Skeletal muscle satellite cell (primary cell): ENCODE measurements at regions not wholly inside any gene's neighbourhood (a gene's known extent, or its start where the extent isn't known, plus 50 kb on each side); places are given as distances from the start of the nearest gene placed in this dataset.
"Not testable (repeated sequence)": the region's sequence is repeated elsewhere in the genome, so short reads cannot be mapped to it uniquely, and the experiment has no call there.

Experiments
- H3K27me3 ChIP-seq: 2 replicates; pipeline ENCODE4 v1.7.0; 2013; ENCODE audit warnings: low read length; ENCODE audit not compliant: control insufficient read depth, insufficient read depth
- H3K36me3 ChIP-seq: 2 replicates; pipeline ENCODE4 v1.7.0; 2013; ENCODE audit warnings: mild to moderate bottlenecking, control low read depth, low read length; ENCODE audit not compliant: insufficient read depth
- H3K4me1 ChIP-seq: 2 replicates; pipeline ENCODE4 v1.7.0; 2013; ENCODE audit warnings: low read length; ENCODE audit not compliant: control insufficient read depth, insufficient read depth
- H3K4me2 ChIP-seq: 2 replicates; pipeline ENCODE4 v1.7.0; 2013; ENCODE audit warnings: mild to moderate bottlenecking, low read length
- H3K4me3 ChIP-seq: 2 replicates; pipeline ENCODE4 v1.7.0; 2013; ENCODE audit warnings: low read length
- H3K9ac ChIP-seq: 2 replicates; pipeline ENCODE4 v1.7.0; 2013; ENCODE audit warnings: mild to moderate bottlenecking, low read depth, low read length, moderate library complexity
- H3K9me3 ChIP-seq: replicated peaks from 2 replicates; pipeline ENCODE4 v1.7.0; 2013; ENCODE audit warnings: mild to moderate bottlenecking, control low read depth, low read length

DNA sequence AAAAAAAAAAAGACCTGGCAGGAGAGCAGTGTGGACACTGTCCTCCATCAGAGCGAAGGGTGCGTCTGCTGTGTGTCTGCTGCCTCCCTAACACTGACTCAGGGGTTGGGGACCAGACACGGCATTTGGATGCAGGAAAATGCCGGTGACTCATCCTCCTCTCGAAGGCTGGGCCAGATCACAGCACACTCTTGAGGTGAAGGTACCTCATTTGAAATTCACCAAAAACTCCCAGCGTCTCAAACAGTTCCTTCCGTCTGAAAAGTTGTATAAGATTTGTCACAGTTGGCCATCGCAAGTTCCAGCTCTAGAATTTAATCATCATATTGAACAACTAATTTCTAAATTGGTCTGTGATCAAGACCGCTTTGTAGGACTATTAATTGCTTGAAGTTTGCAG lies 118.1 kb upstream of the LYZL2 start:
- H3K9ac ChIP-seq, result no peak overlapping the region
- no peak overlapping the region for H3K4me3 ChIP-seq
- H3K27me3 ChIP-seq, result no peaks in the 10 kb centered on the region
- H3K36me3 ChIP-seq, result no peaks in the 10 kb centered on the region
- peaks cover 16% of the 10 kb centered on the region for H3K4me1 ChIP-seq
- no peaks in the 10 kb centered on the region for H3K9me3 ChIP-seq
- no peak overlapping the region for H3K4me2 ChIP-seq

GRCh38 chr10:30745953-30746352 lies 116.4 kb upstream of the LYZL2 start:
- Histone ChIP-seq H3K9me3 (no peaks in the 10 kb centered on the region), H3K36me3 (no peaks in the 10 kb centered on the region), H3K4me1 (no peaks in the 10 kb centered on the region), H3K4me3 (no peak overlapping the region), H3K9ac (no peak overlapping the region), H3K27me3 (no peaks in the 10 kb centered on the region), H3K4me2 (no peak overlapping the region)

DNA sequence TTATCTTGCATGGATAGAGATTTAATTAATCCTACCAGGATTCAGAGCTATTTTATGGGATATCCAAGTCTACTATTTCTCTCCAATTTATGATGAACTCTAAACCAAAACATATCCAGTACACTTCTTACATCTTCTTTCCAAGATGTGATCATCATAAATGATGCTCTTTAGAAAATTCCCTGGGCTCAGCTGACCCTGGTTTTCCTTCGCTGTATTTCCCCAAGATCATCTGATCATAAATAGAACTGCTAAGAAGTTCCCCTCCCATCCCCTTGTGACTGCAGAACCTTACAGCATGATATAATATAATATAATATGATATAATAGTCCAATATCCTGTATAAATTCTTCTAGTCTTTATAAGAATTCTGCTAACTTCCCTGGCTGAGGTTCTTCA lies 114.6 kb upstream of the LYZL2 start:
- H3K9ac ChIP-seq, result no peak overlapping the region
- H3K4me1 ChIP-seq, result no peaks in the 10 kb centered on the region
- no peaks in the 10 kb centered on the region for H3K9me3 ChIP-seq
- no peak overlapping the region for H3K4me2 ChIP-seq
- no peak overlapping the region for H3K4me3 ChIP-seq
- no peaks in the 10 kb centered on the region for H3K36me3 ChIP-seq
- H3K27me3 ChIP-seq, result no peaks in the 10 kb centered on the region

DNA sequence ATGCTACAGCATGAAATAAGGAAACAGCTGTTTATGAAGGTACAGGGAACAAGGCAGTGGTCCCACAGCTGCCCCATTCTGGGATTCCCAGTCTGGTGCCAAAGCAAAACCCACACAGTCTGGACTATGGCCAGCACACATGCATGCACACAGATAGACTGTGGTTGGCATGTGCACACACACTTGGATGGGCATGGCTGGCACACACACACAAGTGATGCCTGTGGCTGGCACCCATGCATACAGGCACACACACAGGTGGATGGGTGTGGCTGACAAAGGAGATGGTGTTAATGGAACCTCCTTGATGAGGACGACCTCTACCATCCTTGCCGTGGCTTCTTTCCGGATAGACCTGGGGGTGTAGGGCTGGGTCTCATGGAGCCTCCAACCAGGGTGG lies 114.0 kb upstream of the LYZL2 start:
- no peaks in the 10 kb centered on the region for H3K36me3 ChIP-seq
- H3K9ac ChIP-seq, result no peak overlapping the region
- no peak overlapping the region for H3K4me2 ChIP-seq
- no peak overlapping the region for H3K4me3 ChIP-seq
- no peaks in the 10 kb centered on the region for H3K9me3 ChIP-seq
- H3K4me1 ChIP-seq, result no peaks in the 10 kb centered on the region
- H3K27me3 ChIP-seq, result no peaks in the 10 kb centered on the region

- Histone ChIP-seq H3K4me3 (no peak overlapping the region), H3K9me3 (no peaks in the 10 kb centered on the region), H3K27me3 (no peaks in the 10 kb centered on the region), H3K4me1 (peaks cover 4% of the 10 kb centered on the region), H3K9ac (no peak overlapping the region), H3K4me2 (no peak overlapping the region), H3K36me3 (no peaks in the 10 kb centered on the region)
Observed at GRCh38 chr10:30742471-30742870, 112.9 kb upstream of the LYZL2 start.

DNA sequence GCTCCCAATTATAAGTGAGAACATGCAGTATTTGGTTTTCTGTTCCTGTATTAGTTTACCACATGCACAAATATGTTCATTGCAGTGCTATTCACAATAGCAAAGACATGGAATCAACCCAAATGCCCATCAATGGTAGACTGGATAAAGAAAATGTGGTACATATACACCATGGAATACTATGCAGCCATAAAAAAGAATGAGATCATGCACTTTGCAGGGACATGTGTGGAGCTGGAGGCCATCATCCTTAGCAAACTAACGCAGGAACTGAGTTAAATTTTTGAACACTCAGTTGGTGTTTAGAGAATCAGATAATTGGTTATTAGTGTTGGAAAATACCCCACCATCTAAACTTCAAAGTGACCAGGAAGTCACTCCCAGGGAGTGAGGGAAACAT lies 111.2 kb upstream of the LYZL2 start:
- not testable (repeated sequence) for H3K4me2 ChIP-seq, H3K36me3 ChIP-seq, H3K9ac ChIP-seq, H3K9me3 ChIP-seq, H3K4me3 ChIP-seq, H3K27me3 ChIP-seq
- H3K4me1 ChIP-seq, result peaks cover 16% of the 10 kb centered on the region

DNA sequence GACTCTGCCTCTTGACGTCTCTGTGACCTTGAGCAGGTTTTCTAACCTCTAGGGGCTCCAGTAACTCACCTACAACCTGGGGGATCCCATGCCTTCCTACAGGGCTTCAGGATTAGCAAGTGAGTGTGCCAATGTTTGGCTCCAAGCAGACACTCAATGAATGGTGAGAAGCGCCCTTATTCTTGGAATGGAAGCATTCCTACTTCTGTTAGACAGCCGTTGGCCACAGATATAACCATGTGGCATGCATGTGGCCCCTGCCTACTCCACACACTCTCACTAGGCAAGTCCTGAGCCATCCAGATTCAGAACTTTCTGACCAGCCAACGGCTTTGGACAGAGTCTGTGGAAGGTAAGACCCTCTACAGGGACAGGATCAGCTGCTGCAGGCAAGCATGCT lies 108.9 kb upstream of the LYZL2 start:
- no peaks in the 10 kb centered on the region for H3K9me3 ChIP-seq

DNA sequence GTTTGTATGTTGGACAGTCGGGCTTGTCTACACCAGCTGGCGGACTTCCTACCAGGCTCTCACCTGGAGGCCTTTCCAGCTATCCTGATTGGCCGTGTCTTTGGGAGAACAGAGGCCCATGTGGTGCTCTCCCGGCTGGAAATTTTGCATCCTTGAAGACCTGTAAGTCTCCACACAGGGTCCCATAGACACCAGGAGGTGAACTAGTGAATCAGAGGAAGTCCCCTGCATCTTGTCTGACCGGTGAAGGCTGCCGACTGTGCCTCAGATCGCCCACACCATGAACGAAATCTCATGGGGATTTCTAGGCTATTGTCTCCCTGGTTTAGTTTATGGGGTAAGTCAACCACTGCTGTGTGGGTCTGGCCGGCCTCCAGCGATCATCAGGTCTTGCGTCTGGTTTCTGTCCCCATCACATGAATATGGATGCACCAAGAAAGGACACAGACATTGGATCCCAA lies 108.4 kb upstream of the LYZL2 start:
- H3K9ac ChIP-seq, result no peak overlapping the region
- no peaks in the 10 kb centered on the region for H3K27me3 ChIP-seq
- no peak overlapping the region for H3K4me3 ChIP-seq
- H3K4me2 ChIP-seq, result no peak overlapping the region
- no peaks in the 10 kb centered on the region for H3K36me3 ChIP-seq
- no peaks in the 10 kb centered on the region for H3K9me3 ChIP-seq
- H3K4me1 ChIP-seq, result peaks cover 16% of the 10 kb centered on the region

More for the DNA sequence above, 108.9 kb upstream of the LYZL2 start:
- H3K4me3 ChIP-seq, result no peak overlapping the region
- no peaks in the 10 kb centered on the region for H3K36me3 ChIP-seq
- H3K4me1 ChIP-seq, result peaks cover 16% of the 10 kb centered on the region
- H3K4me2 ChIP-seq, result no peak overlapping the region
- no peak overlapping the region for H3K9ac ChIP-seq
- H3K27me3 ChIP-seq, result no peaks in the 10 kb centered on the region

- H3K9ac ChIP-seq, result peak overlapping the region; percentile 70
- H3K36me3 ChIP-seq, result no peaks in the 10 kb centered on the region
- H3K4me1 ChIP-seq, result peaks cover 16% of the 10 kb centered on the region
- peak overlapping the region; percentile 6 for H3K4me2 ChIP-seq
- no peak overlapping the region for H3K4me3 ChIP-seq
- H3K9me3 ChIP-seq, result no peaks in the 10 kb centered on the region
- no peaks in the 10 kb centered on the region for H3K27me3 ChIP-seq
Observed at GRCh38 chr10:30736685-30737232, 107.2 kb upstream of the LYZL2 start.

- Histone ChIP-seq H3K4me1 (peaks cover 16% of the 10 kb centered on the region), H3K4me3 (no peak overlapping the region), H3K36me3 (no peaks in the 10 kb centered on the region), H3K9ac (no peak overlapping the region), H3K9me3 (no peaks in the 10 kb centered on the region), H3K4me2 (no peak overlapping the region), H3K27me3 (no peaks in the 10 kb centered on the region)
Observed at GRCh38 chr10:30734901-30735300, 105.3 kb upstream of the LYZL2 start.

DNA sequence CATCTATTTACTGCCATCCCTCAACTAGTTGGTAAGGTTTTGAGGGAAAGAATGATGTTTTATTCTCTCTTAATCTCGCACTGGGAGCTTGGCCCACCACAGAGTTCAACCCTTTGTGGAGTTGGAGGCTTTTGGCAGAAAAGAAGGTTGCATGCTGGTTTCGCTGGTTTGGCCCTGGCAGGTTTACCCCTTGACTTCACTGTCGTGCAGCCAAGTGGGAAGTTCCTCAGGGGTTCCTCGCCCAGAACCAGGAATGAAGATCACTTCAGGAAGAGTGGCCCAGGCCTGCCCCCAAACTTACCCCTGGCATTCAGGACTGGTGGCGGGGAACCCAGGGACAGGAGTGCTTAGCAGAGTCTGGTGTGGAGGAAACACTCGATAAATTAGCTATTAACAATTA lies 103.1 kb upstream of the LYZL2 start:
- Histone ChIP-seq H3K9ac (no peak overlapping the region), H3K4me2 (no peak overlapping the region), H3K4me3 (no peak overlapping the region), H3K4me1 (peaks cover 14% of the 10 kb centered on the region), H3K27me3 (no peaks in the 10 kb centered on the region), H3K9me3 (no peaks in the 10 kb centered on the region), H3K36me3 (no peaks in the 10 kb centered on the region)

GRCh38 chr10:30731963-30732362 lies 102.4 kb upstream of the LYZL2 start:
- H3K9me3 ChIP-seq, result no peaks in the 10 kb centered on the region
- H3K36me3 ChIP-seq, result no peaks in the 10 kb centered on the region
- H3K4me3 ChIP-seq, result no peak overlapping the region
- H3K9ac ChIP-seq, result no peak overlapping the region
- H3K4me2 ChIP-seq, result no peak overlapping the region
- H3K4me1 ChIP-seq, result peaks cover 11% of the 10 kb centered on the region
- no peaks in the 10 kb centered on the region for H3K27me3 ChIP-seq
